Testis (tissue), 2 donors: ENCODE measurements at regions not wholly inside any gene's neighbourhood (a gene's known extent, or its start where the extent isn't known, plus 50 kb on each side); places are given as distances from the start of the nearest gene placed in this dataset.

Experiments used
- POLR2A ChIP-seq: fragments of 450-650 bp; IDR thresholded peaks from one replicate; pipeline ENCODE4 v1.6.1; 2017; ENCODE audit warnings: antibody characterized with exemption, mild to moderate bottlenecking, moderate library complexity
- TF ChIP-seq, protein P1 (sequence below), 3 experiments: fragments of 450-650 bp in 2 of 3; fragments of 200-600 bp in 1 of 3; sonication (generic) in 1 of 3; IDR thresholded peaks; one replicate each; pipeline ENCODE4 v1.5.1; 2016 to 2019; ENCODE audit warnings: antibody characterized with exemption in 3 of 3, mild to moderate bottlenecking in 2 of 3, moderate library complexity in 1 of 3

DNA sequence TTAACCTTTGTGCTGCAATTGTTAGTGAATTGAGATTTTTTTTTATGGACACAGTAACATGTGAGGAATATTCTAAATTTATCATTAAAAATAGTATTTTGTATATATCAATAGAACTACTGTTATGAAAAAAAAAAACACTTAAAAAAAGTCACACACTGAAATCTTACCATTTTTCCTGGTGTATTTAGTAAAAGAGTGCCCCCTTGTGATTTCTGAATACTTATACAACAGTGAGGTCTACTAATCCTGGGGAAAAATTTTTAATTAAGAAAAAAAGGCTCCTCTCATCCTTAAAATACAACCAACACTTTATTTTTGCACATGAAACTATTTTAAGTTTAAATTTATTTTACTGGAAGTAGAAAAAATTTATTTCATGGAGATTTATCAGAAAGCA, 56.4 kb upstream of the SPOCK3 start:
- TF ChIP-seq, protein P1, sequence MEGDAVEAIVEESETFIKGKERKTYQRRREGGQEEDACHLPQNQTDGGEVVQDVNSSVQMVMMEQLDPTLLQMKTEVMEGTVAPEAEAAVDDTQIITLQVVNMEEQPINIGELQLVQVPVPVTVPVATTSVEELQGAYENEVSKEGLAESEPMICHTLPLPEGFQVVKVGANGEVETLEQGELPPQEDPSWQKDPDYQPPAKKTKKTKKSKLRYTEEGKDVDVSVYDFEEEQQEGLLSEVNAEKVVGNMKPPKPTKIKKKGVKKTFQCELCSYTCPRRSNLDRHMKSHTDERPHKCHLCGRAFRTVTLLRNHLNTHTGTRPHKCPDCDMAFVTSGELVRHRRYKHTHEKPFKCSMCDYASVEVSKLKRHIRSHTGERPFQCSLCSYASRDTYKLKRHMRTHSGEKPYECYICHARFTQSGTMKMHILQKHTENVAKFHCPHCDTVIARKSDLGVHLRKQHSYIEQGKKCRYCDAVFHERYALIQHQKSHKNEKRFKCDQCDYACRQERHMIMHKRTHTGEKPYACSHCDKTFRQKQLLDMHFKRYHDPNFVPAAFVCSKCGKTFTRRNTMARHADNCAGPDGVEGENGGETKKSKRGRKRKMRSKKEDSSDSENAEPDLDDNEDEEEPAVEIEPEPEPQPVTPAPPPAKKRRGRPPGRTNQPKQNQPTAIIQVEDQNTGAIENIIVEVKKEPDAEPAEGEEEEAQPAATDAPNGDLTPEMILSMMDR (IDR thresholded peaks at IDR 0.05), result peak in 1 of 3 experiments; percentile 21
- no peak for TF ChIP-seq POLR2A
